HepG2 (cell line): ENCODE measurements at regions not wholly inside any gene's neighbourhood (a gene's known extent, or its start where the extent isn't known, plus 50 kb on each side); places are given as distances from the start of the nearest gene placed in this dataset.

ENCODE experiments used
- ATAC-seq: fragments of 200-7000 bp; cut with Tn5 transposase; 3 replicates; pipeline ENCODE4 v1.9.1; 2020; ENCODE audit warnings: mild to moderate bottlenecking, moderate library complexity
- BruUV-seq: library from RNA; stranded (reverse); fragments of 400-500 nt; replicated peaks from 2 replicates; lab custom pipeline; 2021; lab: Mats Ljungman, UMichigan
- CTCF ChIA-PET: fragments of 300-600 bp; formaldehyde crosslinking; extraction: SDS; loops from one replicate; lab custom pipeline; 2021; ENCODE audit warnings: low total read pairs, inconsistent platforms, low intra/inter-chr PET ratio; lab: Yijun Ruan, JAX
- POLR2A ChIA-PET: fragments of 350-600 bp; sonication (Branson Sonifier 250); formaldehyde crosslinking; loops from one replicate; lab custom pipeline; 2020; ENCODE audit warnings: antibody characterized with exemption, inconsistent platforms; lab: Yijun Ruan, JAX
- DNase-seq: peaks from one replicate; pipeline ENCODE4 v3.0.0-alpha.2; 2015; ENCODE audit warnings: low spot score
- FAIRE-seq: peaks from 3 replicates; lab custom pipeline; 2011; peaks lifted over from hg19 to GRCh38; lab: Jason Lieb, UNC
- H2AFZ ChIP-seq: one replicate; pipeline ENCODE4 v1.6.1; 2011; ENCODE audit warnings: low read length, inconsistent platforms
- H3K27ac ChIP-seq: fragments of 300-600 bp; 3 replicates; pipeline ENCODE4 v1.8.0; 2011; ENCODE audit warnings: mixed run types, mild to moderate bottlenecking, mixed read lengths, low read length, inconsistent platforms; ENCODE audit not compliant: insufficient read depth; ENCODE audit errors: extremely low read length
- H3K27me3 ChIP-seq, 2 experiments: fragments of 200-600 bp in 1 of 2; 2 replicates in 1 of 2; 3 replicates in 1 of 2; pipeline versions ENCODE4 v1.6.0 to v1.8.0; 2011; ENCODE audit warnings: low read length in 2 of 2, mild to moderate bottlenecking in 2 of 2, moderate library complexity in 2 of 2, inconsistent platforms in 1 of 2; ENCODE audit not compliant: insufficient read depth in 2 of 2, control insufficient read depth in 1 of 2
- H3K36me3 ChIP-seq, 2 experiments: fragments of 200-600 bp in 1 of 2; replicated peaks in 1 of 2; 2 replicates in 1 of 2; 3 replicates in 1 of 2; pipeline versions ENCODE4 v1.5.1 to v1.8.0; 2011; ENCODE audit warnings: low read length in 2 of 2, inconsistent platforms in 1 of 2; ENCODE audit not compliant: insufficient read depth in 2 of 2, control insufficient read depth in 1 of 2
- H3K4me1 ChIP-seq: 2 replicates; pipeline ENCODE4 v1.5.1; 2012; ENCODE audit warnings: low read length, inconsistent platforms; ENCODE audit not compliant: insufficient read depth
- H3K4me2 ChIP-seq: 2 replicates; pipeline ENCODE4 v1.6.0; 2011; ENCODE audit warnings: low read depth, low read length, inconsistent platforms
- H3K4me3 ChIP-seq, 3 experiments: fragments of 200-600 bp in 1 of 3; sonication (generic), shearing (Covaris generic) in 1 of 3; replicated peaks in 1 of 3; 2 replicates each; pipeline ENCODE4 v1.5.1; 2011 to 2016; ENCODE audit warnings: low read length in 3 of 3, inconsistent platforms in 2 of 3, low read depth in 2 of 3, mild to moderate bottlenecking in 2 of 3, control low read depth in 1 of 3, mixed read lengths in 1 of 3; ENCODE audit not compliant: insufficient read depth in 1 of 3
- H3K79me2 ChIP-seq: one replicate; pipeline ENCODE4 v1.6.1; 2011; ENCODE audit warnings: low read length, inconsistent platforms; ENCODE audit not compliant: insufficient read depth
- H3K9ac ChIP-seq: 2 replicates; pipeline ENCODE4 v1.6.0; 2011; ENCODE audit warnings: mild to moderate bottlenecking, low read depth, low read length, inconsistent platforms; ENCODE audit not compliant: insufficient read depth
- H3K9me3 ChIP-seq: 2 replicates; pipeline ENCODE4 v1.5.1; 2012; ENCODE audit warnings: mild to moderate bottlenecking, low read length
- H4K20me1 ChIP-seq: 2 replicates; pipeline ENCODE4 v1.6.0; 2011; ENCODE audit warnings: inconsistent platforms, mild to moderate bottlenecking, low read length, moderate library complexity; ENCODE audit not compliant: insufficient read depth
- AHR ChIP-seq: IDR thresholded peaks from 2 replicates; pipeline ENCODE4 v1.6.1; 2018; ENCODE audit warnings: missing genetic modification reagents, missing compliant biosample characterization
- GTF2F1 ChIP-seq: fragments of 150-350 bp; IDR thresholded peaks from 2 replicates; pipeline ENCODE4 v1.6.1; 2014; ENCODE audit warnings: low read length
- HOXD1 ChIP-seq: sonication (generic); formaldehyde crosslinking; IDR thresholded peaks from 2 replicates; pipeline ENCODE4 v1.5.0; 2020; ENCODE audit warnings: missing genetic modification reagents
- KDM4B ChIP-seq: sonication (generic); formaldehyde crosslinking; IDR thresholded peaks from 2 replicates; pipeline ENCODE4 v1.4.0; 2020; ENCODE audit warnings: missing genetic modification reagents
- KLF13 ChIP-seq: sonication (generic); formaldehyde crosslinking; IDR thresholded peaks from 2 replicates; pipeline ENCODE4 v1.4.0; 2020; ENCODE audit warnings: mild to moderate bottlenecking, missing genetic modification reagents
- SIX4 ChIP-seq: sonication (generic); formaldehyde crosslinking; IDR thresholded peaks from 2 replicates; pipeline ENCODE4 v1.4.0; 2020; ENCODE audit warnings: missing genetic modification reagents
- ZBTB20 ChIP-seq: sonication (generic); formaldehyde crosslinking; IDR thresholded peaks from 2 replicates; pipeline ENCODE4 v1.8.1; 2023; ENCODE audit warnings: missing genetic modification reagents, low read depth, mild to moderate bottlenecking, borderline replicate concordance
- ZNF180 ChIP-seq: sonication (generic); formaldehyde crosslinking; IDR thresholded peaks from 2 replicates; pipeline ENCODE4 v1.4.0; 2020; ENCODE audit warnings: low read depth, missing genetic modification reagents, borderline replicate concordance
- ZNF292 ChIP-seq: sonication (generic); formaldehyde crosslinking; IDR thresholded peaks from 2 replicates; pipeline ENCODE4 v1.8.1; 2022; ENCODE audit warnings: mild to moderate bottlenecking, low read depth, missing genetic modification reagents, borderline replicate concordance
- ZNF432 ChIP-seq: sonication (generic); formaldehyde crosslinking; IDR thresholded peaks from 2 replicates; pipeline ENCODE4 v1.5.0; 2020; ENCODE audit warnings: missing genetic modification reagents, mild to moderate bottlenecking, borderline replicate concordance
- ZNF615 ChIP-seq: sonication (generic); formaldehyde crosslinking; IDR thresholded peaks from 2 replicates; pipeline ENCODE4 v1.5.0; 2020; ENCODE audit warnings: mild to moderate bottlenecking, missing genetic modification reagents, borderline replicate concordance
- ZNF703 ChIP-seq: sonication (generic); formaldehyde crosslinking; IDR thresholded peaks from 2 replicates; pipeline ENCODE4 v1.5.1; 2020; ENCODE audit warnings: missing genetic modification reagents, mild to moderate bottlenecking, moderate library complexity, borderline replicate concordance
- WGBS: methylation state at CpG from one replicate; pipeline ENCODE4 v1.1.6; 2017; ENCODE audit warnings: low lambda C conversion rate; 5-methylcytosine and 5-hydroxymethylcytosine counted together
- in situ Hi-C: cut with HindIII; loops from 2 replicates; pipeline ENCODE4 v1.10.0; 2017; ENCODE audit warnings: low pct_unique_long_range_greater_than_20kb; ENCODE audit not compliant: extremely low pct_ligation_motif_present
- intact Hi-C: fragments of 100-400 bp; cut with micrococcal nuclease; formaldehyde crosslinking; loops from one replicate; pipeline ENCODE4 v1.10.0; 2022; ENCODE audit not compliant: unreplicated experiment
- TF ChIP-seq, protein P1 (sequence below): sonication (generic); formaldehyde crosslinking; IDR thresholded peaks from 2 replicates; pipeline ENCODE4 v1.5.1; 2020; ENCODE audit warnings: mild to moderate bottlenecking, missing genetic modification reagents
- TF ChIP-seq, protein P2 (sequence below): sonication (generic); formaldehyde crosslinking; IDR thresholded peaks from 2 replicates; pipeline ENCODE4 v1.8.1; 2023; ENCODE audit warnings: mild to moderate bottlenecking, missing genetic modification reagents
- TF ChIP-seq, protein P3 (sequence below): IDR thresholded peaks from 2 replicates; pipeline ENCODE4 v1.6.1; 2016

GRCh38 chr2:188235364-188235763, 56.3 kb upstream of the GULP1 start:
- ATAC-seq: no peak
- Histone ChIP-seq H3K4me3 (no peak overlapping the region), H3K9me3 (peaks cover 13% of the 10 kb centered on the region), H3K4me2 (no peak overlapping the region), H3K27ac (no peak overlapping the region), H3K36me3 (no peaks in the 10 kb centered on the region), H3K4me1 (no peaks in the 10 kb centered on the region), H4K20me1 (no peaks in the 10 kb centered on the region), H3K79me2 (no peaks in the 10 kb centered on the region), H2AFZ (no peak overlapping the region)
- WGBS: 4% methylated on average over 5 of the region's 5 CpGs
- intact Hi-C loops: no loop called here
- POLR2A ChIA-PET: no interaction called here
- in situ Hi-C loops: no loop called here
- no TSS peak for BruUV-seq
- no peak for TF ChIP-seq GTF2F1
- TF ChIP-seq SIX4 (CRISPR knock-in tag): no peak
- TF ChIP-seq ZNF432: no peak
- no peak for TF ChIP-seq AHR (CRISPR knock-in tag)
- no peak for TF ChIP-seq KLF13 (CRISPR knock-in tag)
- no peak for TF ChIP-seq ZNF292 (CRISPR knock-in tag)
- no peak for TF ChIP-seq ZNF615 (CRISPR knock-in tag)
- TF ChIP-seq, protein P1, sequence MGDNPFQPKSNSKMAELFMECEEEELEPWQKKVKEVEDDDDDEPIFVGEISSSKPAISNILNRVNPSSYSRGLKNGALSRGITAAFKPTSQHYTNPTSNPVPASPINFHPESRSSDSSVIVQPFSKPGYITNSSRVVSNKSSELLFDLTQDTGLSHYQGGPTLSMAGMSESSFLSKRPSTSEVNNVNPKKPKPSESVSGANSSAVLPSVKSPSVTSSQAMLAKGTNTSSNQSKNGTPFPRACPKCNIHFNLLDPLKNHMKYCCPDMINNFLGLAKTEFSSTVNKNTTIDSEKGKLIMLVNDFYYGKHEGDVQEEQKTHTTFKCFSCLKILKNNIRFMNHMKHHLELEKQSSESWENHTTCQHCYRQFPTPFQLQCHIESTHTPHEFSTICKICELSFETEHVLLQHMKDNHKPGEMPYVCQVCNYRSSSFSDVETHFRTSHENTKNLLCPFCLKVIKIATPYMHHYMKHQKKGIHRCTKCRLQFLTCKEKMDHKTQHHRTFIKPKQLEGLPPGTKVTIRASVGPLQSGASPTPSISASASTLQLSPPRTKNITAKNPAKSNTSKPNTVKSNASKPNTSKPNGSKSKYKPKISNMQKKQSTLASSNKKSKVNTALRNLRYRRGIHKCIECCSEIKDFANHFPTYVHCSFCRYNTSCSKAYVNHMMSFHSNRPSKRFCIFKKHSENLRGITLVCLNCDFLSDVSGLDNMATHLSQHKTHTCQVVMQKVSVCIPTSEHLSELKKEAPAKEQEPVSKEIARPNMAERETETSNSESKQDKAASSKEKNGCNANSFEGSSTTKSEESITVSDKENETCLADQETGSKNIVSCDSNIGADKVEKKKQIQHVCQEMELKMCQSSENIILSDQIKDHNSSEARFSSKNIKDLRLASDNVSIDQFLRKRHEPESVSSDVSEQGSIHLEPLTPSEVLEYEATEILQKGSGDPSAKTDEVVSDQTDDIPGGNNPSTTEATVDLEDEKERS (CRISPR knock-in tag): no peak
- TF ChIP-seq KDM4B (CRISPR knock-in tag): no peak
- TF ChIP-seq, protein P2, sequence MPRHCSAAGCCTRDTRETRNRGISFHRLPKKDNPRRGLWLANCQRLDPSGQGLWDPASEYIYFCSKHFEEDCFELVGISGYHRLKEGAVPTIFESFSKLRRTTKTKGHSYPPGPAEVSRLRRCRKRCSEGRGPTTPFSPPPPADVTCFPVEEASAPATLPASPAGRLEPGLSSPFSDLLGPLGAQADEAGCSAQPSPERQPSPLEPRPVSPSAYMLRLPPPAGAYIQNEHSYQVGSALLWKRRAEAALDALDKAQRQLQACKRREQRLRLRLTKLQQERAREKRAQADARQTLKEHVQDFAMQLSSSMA (CRISPR knock-in tag): no peak
- no peak for TF ChIP-seq ZNF180 (CRISPR knock-in tag)
- TF ChIP-seq ZNF703 (CRISPR knock-in tag): no peak
- no peak for TF ChIP-seq ZBTB20 (CRISPR knock-in tag)
- TF ChIP-seq, protein P3, sequence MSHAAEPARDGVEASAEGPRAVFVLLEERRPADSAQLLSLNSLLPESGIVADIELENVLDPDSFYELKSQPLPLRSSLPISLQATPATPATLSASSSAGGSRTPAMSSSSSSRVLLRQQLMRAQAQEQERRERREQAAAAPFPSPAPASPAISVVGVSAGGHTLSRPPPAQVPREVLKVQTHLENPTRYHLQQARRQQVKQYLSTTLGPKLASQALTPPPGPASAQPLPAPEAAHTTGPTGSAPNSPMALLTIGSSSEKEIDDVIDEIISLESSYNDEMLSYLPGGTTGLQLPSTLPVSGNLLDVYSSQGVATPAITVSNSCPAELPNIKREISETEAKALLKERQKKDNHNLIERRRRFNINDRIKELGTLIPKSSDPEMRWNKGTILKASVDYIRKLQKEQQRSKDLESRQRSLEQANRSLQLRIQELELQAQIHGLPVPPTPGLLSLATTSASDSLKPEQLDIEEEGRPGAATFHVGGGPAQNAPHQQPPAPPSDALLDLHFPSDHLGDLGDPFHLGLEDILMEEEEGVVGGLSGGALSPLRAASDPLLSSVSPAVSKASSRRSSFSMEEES (CRISPR knock-in tag): no peak
- TF ChIP-seq HOXD1: no peak
- TF ChIP-seq, all 625 proteins: peak for 0
- H3K27me3 ChIP-seq: no peaks in the 10 kb centered on the region
- CTCF ChIA-PET: no interaction called here
- DNase-seq (no peak), FAIRE-seq (no peak)
- no peak overlapping the region for H3K9ac ChIP-seq
